Progenitor cell of endocrine pancreas (in vitro differentiated cells): ENCODE measurements at regions not wholly inside any gene's neighbourhood (a gene's known extent, or its start where the extent isn't known, plus 50 kb on each side); places are given as distances from the start of the nearest gene placed in this dataset.

Experiments used
- DNase-seq: peaks from one replicate; pipeline ENCODE4 v3.0.0; 2021; ENCODE audit warnings: low spot score; ENCODE audit not compliant: unreplicated experiment
- H3K27ac Mint-ChIP-seq: 2 replicates; pipeline ENCODE4 v1.8.0; 2021; ENCODE audit warnings: mild to moderate bottlenecking, moderate library complexity, mixed read lengths
- H3K27me3 Mint-ChIP-seq: 2 replicates; pipeline ENCODE4 v1.8.0; 2021; ENCODE audit warnings: mixed read lengths
- H3K36me3 Mint-ChIP-seq: 2 replicates; pipeline ENCODE4 v1.8.0; 2022; ENCODE audit warnings: mixed read lengths; ENCODE audit not compliant: insufficient read depth
- H3K4me1 Mint-ChIP-seq: 2 replicates; pipeline ENCODE4 v1.8.0; 2021; ENCODE audit warnings: low read depth, mixed read lengths
- H3K4me3 Mint-ChIP-seq: 2 replicates; pipeline ENCODE4 v1.8.0; 2021; ENCODE audit warnings: low read depth, mild to moderate bottlenecking, moderate library complexity, mixed read lengths
- H3K9me3 Mint-ChIP-seq: 2 replicates; pipeline ENCODE4 v1.8.0; 2021; ENCODE audit warnings: low read depth, mixed read lengths
- TF ChIP-seq, protein P1 (sequence below): fragments of 200-600 bp; sonication (generic); IDR thresholded peaks from one replicate; pipeline ENCODE4 v1.5.0; 2021; ENCODE audit warnings: antibody characterized with exemption, mild to moderate bottlenecking; ENCODE audit not compliant: unreplicated experiment

DNA sequence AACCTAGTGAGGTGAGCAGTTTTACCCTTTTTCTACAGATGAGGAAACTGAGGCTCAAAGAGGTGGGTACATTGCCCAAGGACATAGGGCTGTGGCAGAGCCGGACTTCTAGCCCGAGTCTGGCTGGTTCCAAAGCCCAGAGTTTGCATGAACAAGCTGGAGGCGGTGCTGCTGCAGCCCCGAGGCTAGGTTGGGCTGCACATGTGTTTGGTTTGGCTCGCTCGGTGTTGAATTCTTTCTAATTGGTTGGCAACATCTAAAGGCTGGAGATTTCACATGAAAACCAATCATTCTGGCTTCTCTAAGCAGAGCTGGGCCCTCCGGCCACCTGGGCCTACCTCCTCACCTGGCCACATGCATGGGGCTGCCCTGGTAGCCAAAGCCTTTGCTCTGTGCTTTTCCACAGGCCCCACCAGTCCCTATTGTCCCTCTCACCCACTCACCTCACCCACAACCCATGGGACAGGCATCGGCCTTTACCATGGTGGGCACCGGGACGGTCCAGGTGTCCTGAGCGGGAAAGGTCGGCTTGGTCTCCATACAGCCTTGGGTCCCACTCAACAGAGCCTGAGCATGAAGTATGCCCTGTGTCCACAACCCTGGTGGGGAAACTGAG lies 262.3 kb downstream of the NSG2 start:
- H3K4me1 Mint-ChIP-seq = no peaks in the 10 kb centered on the region
- H3K4me3 Mint-ChIP-seq = no peak overlapping the region
- peaks cover 51% of the 10 kb centered on the region for H3K27me3 Mint-ChIP-seq
- no peaks in the 10 kb centered on the region for H3K36me3 Mint-ChIP-seq
- H3K27ac Mint-ChIP-seq = no peak overlapping the region
- H3K9me3 Mint-ChIP-seq = no peaks in the 10 kb centered on the region
- TF ChIP-seq, protein P1, sequence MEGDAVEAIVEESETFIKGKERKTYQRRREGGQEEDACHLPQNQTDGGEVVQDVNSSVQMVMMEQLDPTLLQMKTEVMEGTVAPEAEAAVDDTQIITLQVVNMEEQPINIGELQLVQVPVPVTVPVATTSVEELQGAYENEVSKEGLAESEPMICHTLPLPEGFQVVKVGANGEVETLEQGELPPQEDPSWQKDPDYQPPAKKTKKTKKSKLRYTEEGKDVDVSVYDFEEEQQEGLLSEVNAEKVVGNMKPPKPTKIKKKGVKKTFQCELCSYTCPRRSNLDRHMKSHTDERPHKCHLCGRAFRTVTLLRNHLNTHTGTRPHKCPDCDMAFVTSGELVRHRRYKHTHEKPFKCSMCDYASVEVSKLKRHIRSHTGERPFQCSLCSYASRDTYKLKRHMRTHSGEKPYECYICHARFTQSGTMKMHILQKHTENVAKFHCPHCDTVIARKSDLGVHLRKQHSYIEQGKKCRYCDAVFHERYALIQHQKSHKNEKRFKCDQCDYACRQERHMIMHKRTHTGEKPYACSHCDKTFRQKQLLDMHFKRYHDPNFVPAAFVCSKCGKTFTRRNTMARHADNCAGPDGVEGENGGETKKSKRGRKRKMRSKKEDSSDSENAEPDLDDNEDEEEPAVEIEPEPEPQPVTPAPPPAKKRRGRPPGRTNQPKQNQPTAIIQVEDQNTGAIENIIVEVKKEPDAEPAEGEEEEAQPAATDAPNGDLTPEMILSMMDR = no peak
- peak; percentile 8 for DNase-seq

DNA sequence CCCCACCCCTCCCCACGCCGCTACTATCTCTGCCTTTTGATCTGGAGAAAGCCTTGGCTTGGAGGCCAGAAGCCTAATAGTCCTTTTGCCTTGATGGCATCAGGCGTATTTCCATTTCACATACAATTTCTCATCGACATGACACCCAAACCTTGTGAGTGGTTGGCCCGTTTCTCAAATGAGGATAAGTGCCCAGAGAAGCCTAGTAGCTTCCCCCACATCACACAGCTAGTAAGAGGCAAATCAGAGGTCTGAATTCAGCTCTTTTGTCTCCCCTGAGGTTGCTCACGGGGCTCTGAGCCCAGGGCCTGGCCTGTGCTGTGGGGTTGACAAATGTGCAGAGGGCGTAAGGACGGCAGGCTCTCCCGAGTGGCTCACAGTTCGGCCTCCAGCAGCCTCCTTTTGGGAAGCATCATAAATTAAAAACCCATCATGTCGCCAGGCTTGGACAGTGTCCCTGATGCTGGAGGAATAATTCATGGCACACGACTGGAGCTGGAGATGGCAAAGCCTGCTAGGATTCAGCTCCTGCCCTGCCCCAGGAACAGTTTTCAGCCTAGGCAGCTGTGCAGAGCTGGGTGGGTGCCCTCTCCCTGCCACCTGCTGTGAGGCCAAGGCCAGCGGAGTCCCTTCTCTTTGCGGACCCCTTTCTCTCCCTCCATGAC lies 263.8 kb downstream of the NSG2 start:
- TF ChIP-seq, protein P1 = no peak
- peak; percentile 2 for DNase-seq
- Mint-ChIP-seq H3K4me1 (no peaks in the 10 kb centered on the region), H3K27me3 (peaks cover 54% of the 10 kb centered on the region), H3K4me3 (no peak overlapping the region), H3K9me3 (no peaks in the 10 kb centered on the region), H3K27ac (no peak overlapping the region), H3K36me3 (no peaks in the 10 kb centered on the region)

DNA sequence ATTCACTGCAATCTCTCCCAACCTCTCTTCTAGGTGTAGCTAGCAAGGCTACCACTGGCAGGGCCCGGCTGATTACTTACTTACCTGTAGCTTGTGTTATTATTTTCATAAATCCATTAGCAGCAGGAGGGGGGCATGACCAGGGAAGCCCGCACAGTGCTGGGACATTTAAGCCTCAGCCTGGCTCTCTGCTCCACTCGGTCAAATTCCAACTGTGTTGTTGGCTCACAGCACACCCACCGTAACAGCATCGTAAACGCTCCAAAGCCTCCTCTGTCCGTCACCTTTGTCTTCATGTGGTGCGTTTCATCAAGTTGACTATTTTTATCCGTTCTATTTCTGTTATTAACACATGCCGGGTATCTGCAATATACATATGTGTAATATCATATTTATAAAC lies 264.7 kb downstream of the NSG2 start:
- no peak for DNase-seq
- TF ChIP-seq, protein P1 = no peak
- no peaks in the 10 kb centered on the region for H3K9me3 Mint-ChIP-seq
- H3K4me3 Mint-ChIP-seq = no peak overlapping the region
- no peaks in the 10 kb centered on the region for H3K36me3 Mint-ChIP-seq
- peaks cover 64% of the 10 kb centered on the region for H3K27me3 Mint-ChIP-seq
- no peak overlapping the region for H3K27ac Mint-ChIP-seq
- H3K4me1 Mint-ChIP-seq = no peaks in the 10 kb centered on the region

DNA sequence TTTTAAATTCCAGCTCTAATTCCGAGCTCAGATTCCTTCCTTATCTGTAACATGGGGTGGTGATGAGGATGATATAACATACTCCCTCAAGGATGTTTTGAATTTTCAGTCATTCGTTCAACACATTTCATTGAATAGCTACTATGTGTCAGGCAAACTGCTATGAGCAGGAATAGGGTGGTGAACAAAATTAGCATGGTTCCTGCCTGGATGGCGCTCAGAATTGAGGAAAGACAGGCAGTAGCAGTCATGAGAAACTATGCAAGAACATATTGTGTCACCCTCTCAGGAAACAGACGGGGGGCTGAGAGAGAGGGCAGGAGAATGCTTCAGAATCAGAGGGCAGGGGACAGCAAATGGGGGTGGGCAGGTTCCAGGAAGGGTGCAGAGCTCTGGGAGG lies 265.2 kb downstream of the NSG2 start:
- Mint-ChIP-seq H3K4me3 (peak overlapping the region; percentile 10), H3K27ac (no peak overlapping the region), H3K9me3 (no peaks in the 10 kb centered on the region), H3K36me3 (no peaks in the 10 kb centered on the region), H3K27me3 (peaks cover 64% of the 10 kb centered on the region), H3K4me1 (no peaks in the 10 kb centered on the region)
- DNase-seq = no peak
- TF ChIP-seq, protein P1 = no peak

DNA sequence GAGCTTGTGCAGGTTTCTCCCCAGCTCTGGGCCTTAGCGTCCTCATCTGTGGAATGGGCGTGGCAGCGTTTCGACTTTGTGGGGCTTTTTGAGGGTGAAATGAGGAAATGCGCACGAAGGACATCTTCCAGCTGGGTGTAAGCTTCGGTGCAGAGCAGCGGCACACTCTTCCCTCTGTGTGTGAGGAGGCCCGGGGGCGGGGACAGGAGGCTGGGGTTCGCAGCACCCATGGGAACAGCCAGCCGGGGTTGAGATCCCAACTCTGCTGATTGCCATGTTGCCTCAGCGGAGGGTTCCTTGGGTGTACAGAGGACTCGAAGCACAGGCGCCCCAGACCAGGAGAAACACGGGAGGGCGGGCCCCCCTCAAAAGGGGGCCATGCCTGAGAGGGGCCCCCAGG lies 265.6 kb downstream of the NSG2 start:
- TF ChIP-seq, protein P1 = no peak
- Mint-ChIP-seq H3K36me3 (no peaks in the 10 kb centered on the region), H3K4me1 (no peaks in the 10 kb centered on the region), H3K27me3 (peaks cover 61% of the 10 kb centered on the region), H3K4me3 (peak overlapping the region; percentile 10), H3K9me3 (no peaks in the 10 kb centered on the region), H3K27ac (no peak overlapping the region)
- no peak for DNase-seq
